CD14-positive monocyte (primary cell): ENCODE measurements at regions not wholly inside any gene's neighbourhood (a gene's known extent, or its start where the extent isn't known, plus 50 kb on each side); places are given as distances from the start of the nearest gene placed in this dataset.

ENCODE experiments used
- DNase-seq, 3 donors: peaks; one replicate each; pipeline ENCODE4 v3.0.0-alpha.2; 2011 to 2022
- H2AFZ ChIP-seq: 2 replicates; pipeline ENCODE4 v1.6.0; 2012; ENCODE audit warnings: mild to moderate bottlenecking, low read depth, low read length, inconsistent platforms; ENCODE audit not compliant: insufficient read depth, poor library complexity, severe bottlenecking
- H3K27ac ChIP-seq, 2 donors: 1 replicate in 1 of 2; 2 replicates in 1 of 2; pipeline ENCODE4 v1.5.1; 2012 to 2013; ENCODE audit warnings: low read length in 2 of 2, control low read depth in 1 of 2, inconsistent platforms in 1 of 2, low read depth in 1 of 2, mild to moderate bottlenecking in 1 of 2
- H3K27me3 ChIP-seq, 2 donors: one replicate each; pipeline versions ENCODE4 v1.6.0 to v1.6.1; 2011 to 2013; ENCODE audit warnings: low read length in 2 of 2; ENCODE audit not compliant: control insufficient read depth in 2 of 2, insufficient read depth in 2 of 2
- H3K36me3 ChIP-seq, 2 donors: replicated peaks in 1 of 2; 1 replicate in 1 of 2; 2 replicates in 1 of 2; pipeline versions ENCODE4 v1.5.1 to v1.6.1; 2012 to 2013; ENCODE audit warnings: low read length in 2 of 2, control low read depth in 1 of 2, inconsistent platforms in 1 of 2, mild to moderate bottlenecking in 1 of 2; ENCODE audit not compliant: insufficient read depth in 2 of 2, control insufficient read depth in 1 of 2
- H3K4me1 ChIP-seq, 2 donors: 1 replicate in 1 of 2; 2 replicates in 1 of 2; pipeline versions ENCODE4 v1.5.1 to v1.6.1; 2012 to 2013; ENCODE audit warnings: low read length in 2 of 2, control low read depth in 1 of 2, inconsistent platforms in 1 of 2, mild to moderate bottlenecking in 1 of 2, moderate library complexity in 1 of 2; ENCODE audit not compliant: insufficient read depth in 2 of 2, control insufficient read depth in 1 of 2
- H3K4me2 ChIP-seq: replicated peaks from 2 replicates; pipeline ENCODE3; 2012; ENCODE audit warnings: low read length, moderate library complexity, mild to moderate bottlenecking; ENCODE audit not compliant: poor library complexity, severe bottlenecking; ENCODE audit errors: extremely low read depth
- H3K4me3 ChIP-seq, 3 experiments: fragments of 200-600 bp in 1 of 3; sonication (generic) in 1 of 3; replicated peaks in 1 of 3; 1 replicate in 2 of 3; 2 replicates in 1 of 3; pipeline ENCODE4 v1.5.1; 2011 to 2013; ENCODE audit warnings: low read length in 3 of 3, mild to moderate bottlenecking in 3 of 3, control low read depth in 2 of 3, low read depth in 2 of 3, inconsistent platforms in 1 of 3, moderate library complexity in 1 of 3
- H3K79me2 ChIP-seq: 2 replicates; pipeline ENCODE4 v1.6.0; 2012; ENCODE audit warnings: mild to moderate bottlenecking, control low read depth, inconsistent platforms, low read length, moderate library complexity; ENCODE audit not compliant: insufficient read depth
- H3K9ac ChIP-seq: 2 replicates; pipeline ENCODE4 v1.6.0; 2017; ENCODE audit warnings: low read length, mild to moderate bottlenecking; ENCODE audit not compliant: insufficient read depth, poor library complexity, severe bottlenecking
- H3K9me3 ChIP-seq, 2 donors: replicated peaks in 1 of 2; 1 replicate in 1 of 2; 2 replicates in 1 of 2; pipeline versions ENCODE4 v1.5.1 to v1.6.1; 2012 to 2013; ENCODE audit warnings: low read length in 2 of 2, control low read depth in 1 of 2; ENCODE audit not compliant: control insufficient read depth in 1 of 2, insufficient read depth in 1 of 2
- H4K20me1 ChIP-seq: 2 replicates; pipeline ENCODE4 v1.6.0; 2012; ENCODE audit warnings: mild to moderate bottlenecking, low read length, control low read depth, moderate library complexity; ENCODE audit not compliant: insufficient read depth
- H3K27ac Mint-ChIP-seq, 7 donors: one replicate each; pipeline ENCODE4 v1.8.0; 2020; ENCODE audit warnings: mild to moderate bottlenecking in 7 of 7, mixed read lengths in 7 of 7, moderate library complexity in 6 of 7, inconsistent platforms in 2 of 7
- H3K27me3 Mint-ChIP-seq, 3 donors: one replicate each; pipeline ENCODE4 v1.8.0; 2021 to 2022; ENCODE audit warnings: low read depth in 3 of 3, mild to moderate bottlenecking in 3 of 3, mixed read lengths in 3 of 3, moderate library complexity in 3 of 3, inconsistent platforms in 1 of 3
- H3K36me3 Mint-ChIP-seq, 2 donors: one replicate each; pipeline ENCODE4 v1.8.0; 2020; ENCODE audit warnings: mixed read lengths in 2 of 2, inconsistent platforms in 1 of 2, mild to moderate bottlenecking in 1 of 2
- H3K4me1 Mint-ChIP-seq: one replicate; pipeline ENCODE4 v1.8.0; 2020; ENCODE audit warnings: mild to moderate bottlenecking, mixed read lengths
- H3K4me3 Mint-ChIP-seq, 2 donors: one replicate each; pipeline ENCODE4 v1.8.0; 2020; ENCODE audit warnings: mild to moderate bottlenecking in 2 of 2, mixed read lengths in 2 of 2, moderate library complexity in 1 of 2
- H3K9me3 Mint-ChIP-seq, 7 donors: one replicate each; pipeline ENCODE4 v1.8.0; 2020 to 2022; ENCODE audit warnings: mixed read lengths in 7 of 7, mild to moderate bottlenecking in 6 of 7, moderate library complexity in 6 of 7, inconsistent platforms in 2 of 7
- whole genome bisulfite sequencing: methylation state at CpG from one replicate; pipeline ENCODE4 v1.1.5; 2013; ENCODE audit warnings: missing lambda C conversion rate; ENCODE audit not compliant: insufficient coverage; 5-methylcytosine and 5-hydroxymethylcytosine counted together
- intact Hi-C, 2 donors: fragments of 100-400 bp; cut with micrococcal nuclease; formaldehyde crosslinking; loops; one replicate each; pipeline versions ENCODE4 v1.15.0 to v1.15.1; 2023
- TF ChIP-seq, protein P1 (sequence below): fragments of 200-600 bp; IDR thresholded peaks from one replicate; pipeline ENCODE4 v1.8.0; 2022; ENCODE audit warnings: antibody characterized with exemption, mild to moderate bottlenecking

- H3K27ac ChIP-seq, result no peak overlapping the region
- Mint-ChIP-seq H3K27ac (no peak overlapping the region), H3K27me3 (peaks cover 0 to 3% (median 0%) of the 10 kb centered on the region in 3 donors), H3K9me3 (peaks cover 0 to 9% (median 3%) of the 10 kb centered on the region in 7 donors), H3K4me1 (no peaks in the 10 kb centered on the region), H3K4me3 (no peak overlapping the region), H3K36me3 (no peaks in the 10 kb centered on the region)
- no peak for DNase-seq
- no peaks in the 10 kb centered on the region for H4K20me1 ChIP-seq
- no peak overlapping the region for H2AFZ ChIP-seq
- 88% methylated on average over 1 of the region's 1 CpG for WGBS
- TF ChIP-seq, protein P1, sequence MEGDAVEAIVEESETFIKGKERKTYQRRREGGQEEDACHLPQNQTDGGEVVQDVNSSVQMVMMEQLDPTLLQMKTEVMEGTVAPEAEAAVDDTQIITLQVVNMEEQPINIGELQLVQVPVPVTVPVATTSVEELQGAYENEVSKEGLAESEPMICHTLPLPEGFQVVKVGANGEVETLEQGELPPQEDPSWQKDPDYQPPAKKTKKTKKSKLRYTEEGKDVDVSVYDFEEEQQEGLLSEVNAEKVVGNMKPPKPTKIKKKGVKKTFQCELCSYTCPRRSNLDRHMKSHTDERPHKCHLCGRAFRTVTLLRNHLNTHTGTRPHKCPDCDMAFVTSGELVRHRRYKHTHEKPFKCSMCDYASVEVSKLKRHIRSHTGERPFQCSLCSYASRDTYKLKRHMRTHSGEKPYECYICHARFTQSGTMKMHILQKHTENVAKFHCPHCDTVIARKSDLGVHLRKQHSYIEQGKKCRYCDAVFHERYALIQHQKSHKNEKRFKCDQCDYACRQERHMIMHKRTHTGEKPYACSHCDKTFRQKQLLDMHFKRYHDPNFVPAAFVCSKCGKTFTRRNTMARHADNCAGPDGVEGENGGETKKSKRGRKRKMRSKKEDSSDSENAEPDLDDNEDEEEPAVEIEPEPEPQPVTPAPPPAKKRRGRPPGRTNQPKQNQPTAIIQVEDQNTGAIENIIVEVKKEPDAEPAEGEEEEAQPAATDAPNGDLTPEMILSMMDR, result no peak
- H3K36me3 ChIP-seq, result no peaks in the 10 kb centered on the region
- H3K9ac ChIP-seq, result no peak overlapping the region
- peaks cover 0 to 5% of the 10 kb centered on the region in 2 donors for H3K9me3 ChIP-seq
- no peaks in the 10 kb centered on the region for H3K79me2 ChIP-seq
- H3K4me2 ChIP-seq, result no peak overlapping the region
- no peaks in the 10 kb centered on the region for H3K27me3 ChIP-seq
- H3K4me3 ChIP-seq, result no peak overlapping the region
- intact Hi-C loops, result no loop called here
- H3K4me1 ChIP-seq, result no peaks in the 10 kb centered on the region
These were observed 587.3 kb downstream of the GABRG2 start for GRCh38 chr5:162654661-162655405.

GRCh38 chr5:162657076-162657475 lies 589.5 kb downstream of the GABRG2 start:
- Mint-ChIP-seq H3K4me1 (no peaks in the 10 kb centered on the region), H3K27ac (no peak overlapping the region), H3K27me3 (peaks cover 0 to 3% (median 0%) of the 10 kb centered on the region in 3 donors), H3K4me3 (no peak overlapping the region), H3K36me3 (no peaks in the 10 kb centered on the region), H3K9me3 (peaks cover 0 to 9% (median 3%) of the 10 kb centered on the region in 7 donors)
- Histone ChIP-seq H2AFZ (no peak overlapping the region), H3K4me2 (no peak overlapping the region), H3K4me1 (no peaks in the 10 kb centered on the region), H3K79me2 (no peaks in the 10 kb centered on the region), H3K9ac (no peak overlapping the region), H3K4me3 (no peak overlapping the region), H4K20me1 (no peaks in the 10 kb centered on the region), H3K36me3 (no peaks in the 10 kb centered on the region), H3K9me3 (peaks cover 0 to 5% of the 10 kb centered on the region in 2 donors), H3K27ac (no peak overlapping the region), H3K27me3 (no peaks in the 10 kb centered on the region)
- DNase-seq, result no peak
- no CpG with 5 or more reads among the region's 3 CpGs for WGBS
- intact Hi-C loops, result no loop called here
- TF ChIP-seq, protein P1, result no peak
